ENCODE measurements at regions not wholly inside any gene's neighbourhood (a gene's known extent, or its start where the extent isn't known, plus 50 kb on each side); places are given as distances from the start of the nearest gene placed in this dataset.

DNA sequence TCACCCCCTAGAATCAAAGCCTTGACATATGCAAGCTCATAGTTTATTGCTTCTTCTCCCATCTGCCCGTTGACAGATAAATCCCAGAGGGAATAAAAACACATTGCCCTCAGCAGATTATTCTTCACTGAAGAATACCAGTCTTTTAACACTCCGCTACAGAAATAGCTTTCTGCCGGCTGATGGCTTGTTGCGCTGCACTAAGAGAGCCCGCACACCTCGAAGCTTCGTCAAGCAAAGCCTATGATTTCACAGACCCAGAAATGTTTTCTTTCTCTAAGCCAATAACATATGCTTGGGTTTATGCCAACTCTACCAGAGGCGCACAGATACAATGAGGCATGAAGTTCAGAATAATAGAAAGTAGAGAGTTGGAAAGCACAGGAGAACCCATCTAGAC, 208.9 kb upstream of the FOXQ1 start:
- no peak for DNase-seq (ENCODE audit: low spot score)
- TF ChIP-seq, protein P1, sequence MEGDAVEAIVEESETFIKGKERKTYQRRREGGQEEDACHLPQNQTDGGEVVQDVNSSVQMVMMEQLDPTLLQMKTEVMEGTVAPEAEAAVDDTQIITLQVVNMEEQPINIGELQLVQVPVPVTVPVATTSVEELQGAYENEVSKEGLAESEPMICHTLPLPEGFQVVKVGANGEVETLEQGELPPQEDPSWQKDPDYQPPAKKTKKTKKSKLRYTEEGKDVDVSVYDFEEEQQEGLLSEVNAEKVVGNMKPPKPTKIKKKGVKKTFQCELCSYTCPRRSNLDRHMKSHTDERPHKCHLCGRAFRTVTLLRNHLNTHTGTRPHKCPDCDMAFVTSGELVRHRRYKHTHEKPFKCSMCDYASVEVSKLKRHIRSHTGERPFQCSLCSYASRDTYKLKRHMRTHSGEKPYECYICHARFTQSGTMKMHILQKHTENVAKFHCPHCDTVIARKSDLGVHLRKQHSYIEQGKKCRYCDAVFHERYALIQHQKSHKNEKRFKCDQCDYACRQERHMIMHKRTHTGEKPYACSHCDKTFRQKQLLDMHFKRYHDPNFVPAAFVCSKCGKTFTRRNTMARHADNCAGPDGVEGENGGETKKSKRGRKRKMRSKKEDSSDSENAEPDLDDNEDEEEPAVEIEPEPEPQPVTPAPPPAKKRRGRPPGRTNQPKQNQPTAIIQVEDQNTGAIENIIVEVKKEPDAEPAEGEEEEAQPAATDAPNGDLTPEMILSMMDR (IDR thresholded peaks at IDR 0.05), result no peak
- H3K4me3 ChIP-seq, result no peak overlapping the region
- H3K27ac ChIP-seq, result no peak overlapping the region

DNA sequence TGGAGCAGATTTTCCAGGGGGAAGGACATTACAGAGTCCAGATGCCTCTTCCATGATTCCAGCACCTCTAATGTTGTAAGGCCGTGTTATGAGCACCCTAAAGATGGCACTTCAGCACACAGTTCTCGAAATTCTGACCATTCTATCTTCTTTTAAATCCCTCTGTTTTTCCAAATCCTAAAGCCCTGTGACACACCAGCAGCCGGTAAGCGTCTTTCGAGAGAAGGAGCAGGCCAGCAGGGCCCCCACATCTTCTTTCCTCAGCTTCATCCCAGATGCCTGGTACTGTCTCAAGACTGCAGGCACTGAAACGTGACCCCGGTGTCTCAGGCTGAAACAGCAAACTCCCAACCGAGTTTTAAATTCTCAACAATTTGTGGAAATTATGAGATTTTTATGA, 211.6 kb upstream of the FOXQ1 start:
- TF ChIP-seq, protein P1 (IDR thresholded peaks at IDR 0.05), result no peak
- DNase-seq (ENCODE audit: low spot score), result no peak
- Histone ChIP-seq H3K27ac (no peak overlapping the region), H3K4me3 (no peak overlapping the region)

DNA sequence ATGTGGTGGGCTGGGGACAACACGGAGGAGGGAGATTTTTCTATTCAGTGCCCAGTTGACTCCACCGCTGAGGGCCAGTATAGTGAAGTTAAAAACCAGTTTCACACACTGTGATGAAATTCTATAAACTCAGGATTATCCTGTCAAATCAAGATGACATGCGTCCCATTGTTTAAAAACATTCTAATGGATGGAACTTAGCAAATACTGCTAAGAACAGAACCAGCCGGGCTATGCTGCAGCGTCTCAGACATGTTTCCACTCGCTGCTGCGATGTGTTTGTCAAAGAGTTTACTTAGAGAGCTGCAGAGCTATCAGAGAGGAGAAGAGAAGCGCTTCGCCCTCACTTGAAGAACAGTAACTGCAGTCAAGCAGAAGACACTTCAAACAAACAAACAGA, 212.6 kb upstream of the FOXQ1 start:
- no peak overlapping the region for H3K27ac ChIP-seq
- TF ChIP-seq, protein P1 (IDR thresholded peaks at IDR 0.05), result no peak
- H3K4me3 ChIP-seq, result no peak overlapping the region
- no peak for DNase-seq (ENCODE audit: low spot score)

DNA sequence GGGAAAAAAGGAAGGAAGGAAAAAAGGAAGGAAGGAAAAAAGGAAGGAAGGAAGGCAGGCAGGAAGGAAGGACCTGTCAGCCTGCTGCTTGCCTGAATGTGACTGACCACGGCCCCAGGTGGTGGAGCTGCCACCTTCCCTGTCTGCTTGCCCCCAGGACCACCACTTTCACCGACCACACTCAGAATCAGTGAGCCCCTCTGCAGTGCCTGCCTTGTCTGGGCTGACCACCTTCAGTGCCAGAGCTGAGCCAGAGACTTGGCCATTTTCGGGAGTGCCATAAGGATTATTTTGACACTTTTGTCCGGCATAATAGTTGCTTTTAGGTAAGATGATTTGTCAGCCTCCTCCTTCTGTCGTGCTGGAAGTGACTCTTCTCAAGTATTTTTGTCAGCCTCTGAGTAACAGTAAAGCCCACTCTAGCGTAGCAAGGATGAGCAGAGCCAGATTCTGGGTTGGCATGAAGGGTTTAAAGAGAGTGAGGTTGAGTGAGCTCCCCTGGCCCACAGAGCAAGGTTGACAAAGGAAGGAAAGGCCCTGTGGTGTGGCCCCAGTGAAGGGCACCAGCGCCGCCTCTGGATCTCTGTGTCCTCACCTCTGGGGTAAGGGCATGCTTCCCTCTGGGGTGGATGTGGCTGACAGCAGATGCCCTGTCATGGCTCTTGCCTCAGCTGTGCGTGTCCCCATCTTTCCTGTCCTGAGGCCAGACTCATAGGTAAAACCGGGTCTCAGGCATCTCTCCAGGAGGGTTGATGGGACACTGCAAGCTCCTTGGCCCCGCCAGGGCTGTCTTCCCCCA, 214.7 kb upstream of the FOXQ1 start:
- Histone ChIP-seq H3K4me3 (no peak overlapping the region), H3K27ac (no peak overlapping the region)
- no peak for DNase-seq (ENCODE audit: low spot score)
- TF ChIP-seq, protein P1 (IDR thresholded peaks at IDR 0.05), result no peak

GRCh38 chr6:1094306-1094705, 217.6 kb upstream of the FOXQ1 start:
- H3K4me3 ChIP-seq, result no peak overlapping the region
- TF ChIP-seq, protein P1 (IDR thresholded peaks at IDR 0.05), result no peak
- no peak for DNase-seq (ENCODE audit: low spot score)
- H3K27ac ChIP-seq, result no peak overlapping the region

DNA sequence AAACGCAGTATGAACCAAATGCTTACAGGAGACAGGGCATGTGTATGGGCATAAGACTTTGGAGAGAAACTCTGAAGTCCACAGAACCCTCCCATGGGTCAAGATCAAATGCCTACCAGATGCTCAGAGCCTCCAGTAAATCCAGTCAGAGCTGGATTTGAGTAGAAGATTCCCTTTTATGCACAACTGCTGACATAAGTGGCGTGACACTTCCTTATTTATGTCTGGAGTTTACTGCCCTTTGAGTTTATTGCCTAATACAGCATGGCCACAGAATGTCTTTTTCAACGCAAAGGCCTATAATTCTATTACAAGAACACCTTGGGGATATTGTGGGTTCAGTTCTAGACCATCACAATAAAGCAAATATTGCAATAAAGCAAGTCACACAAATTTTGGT, 220.0 kb upstream of the FOXQ1 start:
- TF ChIP-seq, protein P1 (IDR thresholded peaks at IDR 0.05), result no peak
- DNase-seq (ENCODE audit: low spot score), result no peak
- Histone ChIP-seq H3K27ac (no peak overlapping the region), H3K4me3 (no peak overlapping the region)

GRCh38 chr6:1089859-1090258, 222.0 kb upstream of the FOXQ1 start:
- H3K27ac ChIP-seq, result no peak overlapping the region
- no peak for DNase-seq (ENCODE audit: low spot score)
- TF ChIP-seq, protein P1 (IDR thresholded peaks at IDR 0.05), result no peak
- H3K4me3 ChIP-seq, result no peak overlapping the region
